ENCODE measurements at regions not wholly inside any gene's neighbourhood (a gene's known extent, or its start where the extent isn't known, plus 50 kb on each side); places are given as distances from the start of the nearest gene placed in this dataset.
"Not testable (repeated sequence)": the region's sequence is repeated elsewhere in the genome, so short reads cannot be mapped to it uniquely, and the experiment has no call there.

- H4K20me1 ChIP-seq (ENCODE audit: insufficient read depth) = no peaks in the 10 kb centered on the region
- ChIA-PET RAD21 (ENCODE audit: low non-redundant PET in 1 of 2, low total read pairs in 2 of 2, uncharacterized antibody in 2 of 2, unreplicated experiment in 2 of 2) (no interaction called here), CTCF (no interaction called here), POLR2A (no interaction called here)
- no peaks in the 10 kb centered on the region for H3K79me2 ChIP-seq (ENCODE audit: insufficient read depth, low read length)
- ATAC-seq = no peak
- no peak overlapping the region for H3K27ac ChIP-seq (ENCODE audit: low read depth, low read length)
- no peak for DNase-seq (ENCODE audit: low read depth, low spot score)
- TF ChIP-seq ELF1 (IDR thresholded peaks at IDR 0.05; ENCODE audit: borderline replicate concordance, low read depth) = no peak
- no peak for TF ChIP-seq YY1 (IDR thresholded peaks at IDR 0.05; ENCODE audit: extremely low read depth, insufficient replicate concordance, low read depth, low read length)
- TF ChIP-seq ZNF274 (IDR thresholded peaks at IDR 0.05; ENCODE audit: low read depth, low read length) = no peak
- TF ChIP-seq SIN3A (IDR thresholded peaks at IDR 0.05; ENCODE audit: low read depth) = no peak
- no peak for TF ChIP-seq RAD21 (IDR thresholded peaks at IDR 0.05; ENCODE audit: low read depth)
- no peak for TF ChIP-seq CEBPB (IDR thresholded peaks at IDR 0.05; ENCODE audit: low read depth)
- TF ChIP-seq EGR1 (IDR thresholded peaks at IDR 0.05; ENCODE audit: low read depth) = no peak
- no peak for TF ChIP-seq FOSL1 (IDR thresholded peaks at IDR 0.05; ENCODE audit: low read depth)
- TF ChIP-seq CTCF (IDR thresholded peaks at IDR 0.05 in 2 of 3, conservative IDR thresholded peaks at IDR 0.05 in 1 of 3; ENCODE audit: borderline replicate concordance in 1 of 3, insufficient read depth in 1 of 3, low read depth in 2 of 3, low read length in 2 of 3) = no peak
- no peak for TF ChIP-seq ZFX (IDR thresholded peaks at IDR 0.05)
- no peak for TF ChIP-seq POLR2AphosphoS5 (IDR thresholded peaks at IDR 0.05; ENCODE audit: low read depth, low read length)
- H3K4me2 ChIP-seq (ENCODE audit: low read length) = no peak overlapping the region
- H3K4me3 ChIP-seq (replicated peaks in 1 of 2; ENCODE audit: low read depth in 1 of 2, low read length in 2 of 2) = no peak overlapping the region
- H3K9ac ChIP-seq (ENCODE audit: low read length) = no peak overlapping the region
- no peaks in the 10 kb centered on the region for H3K9me2 ChIP-seq (ENCODE audit: insufficient read depth)
- intact Hi-C loops (cut with micrococcal nuclease) = no loop called here
- no peak overlapping the region for H2AFZ ChIP-seq (ENCODE audit: low read depth, low read length, poor library complexity, severe bottlenecking)
- no peaks in the 10 kb centered on the region for H3K27me3 ChIP-seq (ENCODE audit: insufficient read depth, low read length)
- no TSS peak for BruUV-seq (replicated peaks)
- no peaks in the 10 kb centered on the region for H3K4me1 ChIP-seq (ENCODE audit: control insufficient read depth in 1 of 2, insufficient read depth in 2 of 2, low read length in 2 of 2)
- H3K9me3 ChIP-seq (ENCODE audit: control insufficient read depth in 1 of 2, insufficient read depth in 1 of 2, low read depth in 1 of 2, low read length in 2 of 2) = no peaks in the 10 kb centered on the region
- H3K36me3 ChIP-seq (ENCODE audit: control insufficient read depth in 1 of 2, insufficient read depth in 2 of 2, low read length in 2 of 2) = no peaks in the 10 kb centered on the region
Observed at GRCh38 chr7:112957901-112958300, 128.7 kb downstream of the GPR85 start.

GRCh38 chr7:112953031-112953430 lies 133.6 kb downstream of the GPR85 start:
- H2AFZ ChIP-seq (ENCODE audit: low read depth, low read length, poor library complexity, severe bottlenecking); H3K4me1 ChIP-seq (ENCODE audit: control insufficient read depth in 1 of 2, insufficient read depth in 2 of 2, low read length in 2 of 2); H3K27me3 ChIP-seq (ENCODE audit: insufficient read depth, low read length); H3K79me2 ChIP-seq (ENCODE audit: insufficient read depth, low read length); H3K4me2 ChIP-seq (ENCODE audit: low read length); H3K9me3 ChIP-seq (ENCODE audit: control insufficient read depth in 1 of 2, insufficient read depth in 1 of 2, low read depth in 1 of 2, low read length in 2 of 2); DNase-seq (ENCODE audit: low read depth, low spot score); RAD21 ChIA-PET (ENCODE audit: low non-redundant PET in 1 of 2, low total read pairs in 2 of 2, uncharacterized antibody in 2 of 2, unreplicated experiment in 2 of 2); ATAC-seq; H3K9ac ChIP-seq (ENCODE audit: low read length); H3K9me2 ChIP-seq (ENCODE audit: insufficient read depth); intact Hi-C loops (cut with micrococcal nuclease); H3K36me3 ChIP-seq (ENCODE audit: control insufficient read depth in 1 of 2, insufficient read depth in 2 of 2, low read length in 2 of 2); H4K20me1 ChIP-seq (ENCODE audit: insufficient read depth); CTCF ChIA-PET; BruUV-seq (replicated peaks); H3K4me3 ChIP-seq (replicated peaks in 1 of 2; ENCODE audit: low read depth in 1 of 2, low read length in 2 of 2); H3K27ac ChIP-seq (ENCODE audit: low read depth, low read length); POLR2A ChIA-PET: not testable (repeated sequence)
